Stimulated activated effector memory CD8-positive, alpha-beta T cell treated with anti-CD3 and anti-CD28 coated beads, Interleukin-12 subunit alpha, Interleukin-12 subunit beta, amount 100 ng/mL, for 72 hours (primary cell): ENCODE measurements at regions not wholly inside any gene's neighbourhood (a gene's known extent, or its start where the extent isn't known, plus 50 kb on each side); places are given as distances from the start of the nearest gene placed in this dataset.

Experiments
- ATAC-seq: fragments of 150-1000 bp; cut with Tn5 transposase; 2 replicates; pipeline ENCODE4 v1.10.0; 2021
- DNase-seq, 2 donors: peaks; one replicate each; pipeline ENCODE4 v3.0.0; 2021 to 2022; ENCODE audit warnings: low spot score in 2 of 2
- H3K27ac Mint-ChIP-seq: one replicate; pipeline ENCODE4 v1.8.0; 2022; ENCODE audit warnings: mild to moderate bottlenecking, mixed read lengths
- H3K36me3 Mint-ChIP-seq: one replicate; pipeline ENCODE4 v1.8.0; 2022; ENCODE audit warnings: mild to moderate bottlenecking, mixed read lengths
- H3K4me1 Mint-ChIP-seq: one replicate; pipeline ENCODE4 v1.8.0; 2022; ENCODE audit warnings: mixed read lengths
- H3K4me3 Mint-ChIP-seq: one replicate; pipeline ENCODE4 v1.8.0; 2022; ENCODE audit warnings: mild to moderate bottlenecking, mixed read lengths
- H3K9me3 Mint-ChIP-seq: one replicate; pipeline ENCODE4 v1.8.0; 2022; ENCODE audit warnings: mixed read lengths

DNA sequence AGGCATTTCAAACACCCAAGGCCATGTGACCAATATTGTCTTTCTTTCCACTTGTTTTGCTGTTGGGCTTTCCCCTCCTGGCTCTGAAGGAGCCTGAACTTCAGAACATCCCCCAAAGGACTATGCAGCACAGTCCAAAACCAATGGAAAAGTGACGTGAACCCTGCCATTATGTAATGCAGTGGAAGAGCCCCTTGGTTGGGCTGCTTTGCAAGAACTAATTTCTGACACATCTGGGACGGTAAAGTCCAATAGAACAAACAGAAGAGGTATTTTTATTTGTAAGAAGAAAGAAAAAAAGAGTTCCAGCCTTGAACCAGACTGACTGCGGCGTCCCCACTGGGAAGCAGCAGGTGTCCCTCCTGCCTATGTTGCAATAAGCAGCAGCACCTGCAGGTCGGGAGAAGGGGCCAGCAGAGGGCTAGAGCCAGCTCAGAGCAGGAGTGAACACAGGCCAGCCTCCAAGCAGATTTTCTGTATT lies 116.7 kb downstream of the CDC7 start:
- Mint-ChIP-seq H3K4me3 (no peak overlapping the region), H3K4me1 (peaks cover 6% of the 10 kb centered on the region), H3K9me3 (no peaks in the 10 kb centered on the region), H3K27ac (no peak overlapping the region), H3K36me3 (no peaks in the 10 kb centered on the region)
- ATAC-seq (no peak), DNase-seq (no peak)

- DNase-seq (no peak), ATAC-seq (no peak)
- Mint-ChIP-seq H3K9me3 (no peaks in the 10 kb centered on the region), H3K4me3 (no peak overlapping the region), H3K36me3 (no peaks in the 10 kb centered on the region), H3K27ac (no peak overlapping the region), H3K4me1 (no peaks in the 10 kb centered on the region)
Measured at GRCh38 chr1:91619881-91620280, 119.2 kb downstream of the CDC7 start.

DNA sequence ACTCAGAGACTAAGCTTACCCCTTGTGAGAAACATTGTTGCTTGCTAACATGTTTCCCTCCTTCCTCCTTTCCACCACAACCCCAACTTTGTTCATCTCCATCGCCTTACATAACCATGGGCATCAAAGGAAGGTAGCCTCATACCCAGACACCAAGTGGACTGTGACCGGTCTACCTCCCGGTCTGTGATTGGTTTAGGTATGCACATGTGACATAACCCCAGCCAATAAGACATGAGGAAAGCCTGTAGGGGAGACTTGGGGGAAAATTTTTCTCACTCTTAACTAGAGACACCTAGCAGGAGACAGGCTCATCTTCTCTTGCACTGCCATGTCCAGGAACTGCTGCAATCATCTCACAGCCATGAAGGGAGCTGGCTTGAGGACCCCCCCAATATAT lies 120.7 kb downstream of the CDC7 start:
- Mint-ChIP-seq H3K4me3 (no peak overlapping the region), H3K9me3 (no peaks in the 10 kb centered on the region), H3K4me1 (no peaks in the 10 kb centered on the region), H3K36me3 (no peaks in the 10 kb centered on the region), H3K27ac (no peak overlapping the region)
- DNase-seq (no peak), ATAC-seq (no peak)

DNA sequence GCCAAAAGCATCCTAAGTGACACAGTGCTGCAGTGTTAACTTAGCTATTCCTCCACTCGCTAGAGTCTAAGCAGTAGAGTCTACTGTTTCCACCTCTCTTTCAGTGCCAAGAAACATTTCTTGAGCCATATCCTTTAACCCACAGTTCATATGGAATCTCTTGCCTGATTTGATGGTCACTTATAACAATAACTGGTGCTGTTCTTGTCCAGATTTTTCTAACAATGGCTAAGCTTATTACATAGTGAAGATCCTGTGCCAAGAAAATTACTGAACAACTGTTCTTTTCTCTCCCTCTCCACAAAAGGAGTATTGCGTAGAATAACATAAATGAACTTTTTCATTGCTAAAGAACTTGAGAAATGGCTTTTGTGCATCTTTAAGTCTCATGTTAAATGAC lies 121.3 kb downstream of the CDC7 start:
- Mint-ChIP-seq H3K4me3 (no peak overlapping the region), H3K9me3 (no peaks in the 10 kb centered on the region), H3K36me3 (no peaks in the 10 kb centered on the region), H3K27ac (no peak overlapping the region), H3K4me1 (no peaks in the 10 kb centered on the region)
- ATAC-seq (no peak), DNase-seq (no peak)

- H3K4me3 Mint-ChIP-seq = no peak overlapping the region
- no peak for DNase-seq
- no peaks in the 10 kb centered on the region for H3K4me1 Mint-ChIP-seq
- no peaks in the 10 kb centered on the region for H3K9me3 Mint-ChIP-seq
- no peak overlapping the region for H3K27ac Mint-ChIP-seq
- no peaks in the 10 kb centered on the region for H3K36me3 Mint-ChIP-seq
- ATAC-seq = no peak
Measured at GRCh38 chr1:91622616-91623015, 122.0 kb downstream of the CDC7 start.

GRCh38 chr1:91623020-91623419 lies 122.4 kb downstream of the CDC7 start:
- Mint-ChIP-seq H3K27ac (no peak overlapping the region), H3K4me1 (no peaks in the 10 kb centered on the region), H3K9me3 (no peaks in the 10 kb centered on the region), H3K36me3 (no peaks in the 10 kb centered on the region), H3K4me3 (no peak overlapping the region)
- ATAC-seq (no peak), DNase-seq (no peak)

DNA sequence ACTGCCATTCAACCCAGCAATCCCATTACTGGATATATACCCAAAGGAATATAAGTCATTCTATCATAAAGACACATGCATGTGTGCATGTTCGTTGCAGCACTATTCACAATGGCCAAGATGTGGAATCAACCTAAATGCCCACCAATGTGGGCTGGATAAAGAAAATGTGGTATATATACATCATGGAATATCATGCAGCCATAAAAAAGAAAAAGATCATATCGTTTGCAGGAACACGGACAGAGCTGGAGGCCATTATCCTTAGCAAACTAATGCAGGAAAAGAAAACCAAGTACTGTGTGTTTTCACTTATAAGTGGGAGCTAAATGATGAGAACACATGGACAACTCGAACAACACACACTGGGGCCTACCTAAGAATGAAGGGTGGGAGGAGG lies 123.7 kb downstream of the CDC7 start:
- no peaks in the 10 kb centered on the region for H3K36me3 Mint-ChIP-seq
- H3K4me1 Mint-ChIP-seq = no peaks in the 10 kb centered on the region
- no peaks in the 10 kb centered on the region for H3K9me3 Mint-ChIP-seq
- no peak overlapping the region for H3K4me3 Mint-ChIP-seq
- ATAC-seq (no peak), DNase-seq (no peak)
- no peak overlapping the region for H3K27ac Mint-ChIP-seq
